Heart left ventricle (tissue), 13 donors: ENCODE measurements at regions not wholly inside any gene's neighbourhood (a gene's known extent, or its start where the extent isn't known, plus 50 kb on each side); places are given as distances from the start of the nearest gene placed in this dataset.

ENCODE experiments used
- POLR2A ChIP-seq, 2 donors: fragments of 450-650 bp; IDR thresholded peaks; one replicate each; pipeline ENCODE4 v1.6.1; 2017; ENCODE audit warnings: antibody characterized with exemption in 2 of 2, mild to moderate bottlenecking in 2 of 2, moderate library complexity in 2 of 2
- TF ChIP-seq, protein P1 (sequence below), 12 donors: fragments of 200-600 bp; sonication (generic) in 4 of 12; IDR thresholded peaks; one replicate each; pipeline versions ENCODE4 v1.5.0 to v1.8.0; 2018 to 2022; ENCODE audit warnings: antibody characterized with exemption in 12 of 12, mild to moderate bottlenecking in 5 of 12
- donor health status: ischemic (EF 13 %, LVEDD 7.1; RV severe dilation, severe dysfunction).
- donor health status: DM: no; HTN: yes; CAD: no.
- donor health status: DM: no; HTN: no; CAD: no.
- donor health status: ischemic (EF 25% LVEDD 6.9; RV normal size, moderate dysfunction).
- donor health status: ischemic (EF 25% LVEDD 5.7; RV mildly dilated, moderate dysfunction).
- donor health status: ischemic (EF 35%, LVEDD 5.7; RV mildly dilated, moderate dysfunction).
- donor health status: nonischemic (EF 11% LVEDD 7.7; RV severe dilation, severe dysfunction).
- donor health status: DM: yes; HTN: yes; CAD: no.
- donor health status: PGD.
- donor health status: ischemic (EF 29% LVEDD 5.4; RV normal size, mild dysfunction).
- donor health status: nonischemic (EF 23%, LVEDD 6.1; RV moderate dilation, normal function).

DNA sequence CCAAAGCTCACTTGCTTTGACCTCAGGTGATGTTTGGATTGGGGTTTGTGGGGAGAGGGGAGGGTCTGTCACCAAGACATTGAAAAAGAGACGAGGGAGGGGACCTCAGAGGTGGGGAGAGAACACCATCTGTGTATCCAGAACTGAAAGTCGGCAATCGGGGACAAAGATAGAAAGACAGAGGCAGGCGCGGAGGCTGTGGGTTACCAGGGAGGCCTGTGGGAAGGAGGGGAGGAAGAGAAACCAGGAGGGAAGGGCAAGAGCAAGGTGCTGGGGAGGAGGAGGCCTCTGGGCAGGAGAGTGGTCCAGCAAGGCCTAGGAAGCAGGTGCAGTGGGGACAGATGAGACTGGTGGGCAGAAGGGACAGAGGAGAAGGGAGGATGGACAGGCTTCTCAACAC lies 211.2 kb downstream of the CDC5L start:
- TF ChIP-seq, protein P1, sequence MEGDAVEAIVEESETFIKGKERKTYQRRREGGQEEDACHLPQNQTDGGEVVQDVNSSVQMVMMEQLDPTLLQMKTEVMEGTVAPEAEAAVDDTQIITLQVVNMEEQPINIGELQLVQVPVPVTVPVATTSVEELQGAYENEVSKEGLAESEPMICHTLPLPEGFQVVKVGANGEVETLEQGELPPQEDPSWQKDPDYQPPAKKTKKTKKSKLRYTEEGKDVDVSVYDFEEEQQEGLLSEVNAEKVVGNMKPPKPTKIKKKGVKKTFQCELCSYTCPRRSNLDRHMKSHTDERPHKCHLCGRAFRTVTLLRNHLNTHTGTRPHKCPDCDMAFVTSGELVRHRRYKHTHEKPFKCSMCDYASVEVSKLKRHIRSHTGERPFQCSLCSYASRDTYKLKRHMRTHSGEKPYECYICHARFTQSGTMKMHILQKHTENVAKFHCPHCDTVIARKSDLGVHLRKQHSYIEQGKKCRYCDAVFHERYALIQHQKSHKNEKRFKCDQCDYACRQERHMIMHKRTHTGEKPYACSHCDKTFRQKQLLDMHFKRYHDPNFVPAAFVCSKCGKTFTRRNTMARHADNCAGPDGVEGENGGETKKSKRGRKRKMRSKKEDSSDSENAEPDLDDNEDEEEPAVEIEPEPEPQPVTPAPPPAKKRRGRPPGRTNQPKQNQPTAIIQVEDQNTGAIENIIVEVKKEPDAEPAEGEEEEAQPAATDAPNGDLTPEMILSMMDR (IDR thresholded peaks at IDR 0.05) = no peak
- no peak for TF ChIP-seq POLR2A (IDR thresholded peaks at IDR 0.05)
